Endodermal cell (in vitro differentiated cells): ENCODE measurements at regions not wholly inside any gene's neighbourhood (a gene's known extent, or its start where the extent isn't known, plus 50 kb on each side); places are given as distances from the start of the nearest gene placed in this dataset.

Experiments used
- DNase-seq: peaks from one replicate; pipeline ENCODE4 v3.0.0-alpha.2; 2017
- H3K27ac ChIP-seq: 2 replicates; pipeline ENCODE4 v1.5.1; 2013; ENCODE audit warnings: mild to moderate bottlenecking, low read depth, low read length, moderate library complexity
- H3K27me3 ChIP-seq: 2 replicates; pipeline ENCODE4 v1.6.1; 2013; ENCODE audit warnings: mild to moderate bottlenecking, low read length, moderate library complexity; ENCODE audit not compliant: insufficient read depth, control insufficient read depth, poor library complexity, severe bottlenecking
- H3K36me3 ChIP-seq: 2 replicates; pipeline ENCODE4 v1.7.0; 2013; ENCODE audit warnings: mild to moderate bottlenecking, low read length, moderate library complexity; ENCODE audit not compliant: control insufficient read depth, insufficient read depth
- H3K4me1 ChIP-seq: one replicate; pipeline ENCODE4 v1.7.0; 2013; ENCODE audit warnings: low read length; ENCODE audit not compliant: control insufficient read depth, insufficient read depth
- H3K4me3 ChIP-seq: 2 replicates; pipeline ENCODE4 v1.5.1; 2013; ENCODE audit warnings: mild to moderate bottlenecking, low read length, moderate library complexity
- H3K9ac ChIP-seq: 2 replicates; pipeline ENCODE4 v1.6.1; 2013; ENCODE audit warnings: mild to moderate bottlenecking, low read length, moderate library complexity; ENCODE audit not compliant: poor library complexity, severe bottlenecking; ENCODE audit errors: extremely low read depth
- H3K9me3 ChIP-seq: 2 replicates; pipeline ENCODE4 v1.6.1; 2013; ENCODE audit warnings: mild to moderate bottlenecking, low read length, moderate library complexity; ENCODE audit not compliant: control insufficient read depth
- H3K27ac Mint-ChIP-seq: 2 replicates; pipeline ENCODE4 v1.8.0; 2020; ENCODE audit warnings: mixed read lengths
- H3K27me3 Mint-ChIP-seq: 2 replicates; pipeline ENCODE4 v1.8.0; 2021; ENCODE audit warnings: mild to moderate bottlenecking, mixed read lengths; ENCODE audit not compliant: insufficient read depth
- H3K36me3 Mint-ChIP-seq: 2 replicates; pipeline ENCODE4 v1.8.0; 2020; ENCODE audit warnings: low read depth, mixed read lengths
- H3K4me1 Mint-ChIP-seq: 2 replicates; pipeline ENCODE4 v1.8.0; 2020; ENCODE audit warnings: mixed read lengths
- H3K4me3 Mint-ChIP-seq: 2 replicates; pipeline ENCODE4 v1.8.0; 2020; ENCODE audit warnings: mild to moderate bottlenecking, moderate library complexity, mixed read lengths
- H3K9me3 Mint-ChIP-seq: 2 replicates; pipeline ENCODE4 v1.8.0; 2020; ENCODE audit warnings: mild to moderate bottlenecking, mixed read lengths
- CTCF ChIP-seq: fragments of 200-600 bp; sonication (generic); conservative IDR thresholded peaks from 2 replicates; pipeline ENCODE4 v1.5.0; 2021; ENCODE audit warnings: antibody characterized with exemption, mild to moderate bottlenecking
- WGBS, 2 experiments: methylation state at CpG; one replicate each; pipeline versions ENCODE4 v1.1.5 to v1.1.7; 2013; ENCODE audit warnings: missing lambda C conversion rate in 2 of 2, mixed read lengths in 1 of 2; ENCODE audit not compliant: insufficient coverage in 1 of 2, insufficient read length in 1 of 2; 5-methylcytosine and 5-hydroxymethylcytosine counted together

GRCh38 chr2:140041239-140041638 lies 1261.0 kb upstream of the NXPH2 start:
- H3K4me3 Mint-ChIP-seq: no peak overlapping the region
- peaks cover 26% of the 10 kb centered on the region for H3K9me3 Mint-ChIP-seq
- no peak for DNase-seq
- Histone ChIP-seq H3K4me1 (no peaks in the 10 kb centered on the region), H3K4me3 (no peak overlapping the region), H3K27me3 (no peaks in the 10 kb centered on the region), H3K9ac (no peak overlapping the region), H3K27ac (no peak overlapping the region), H3K36me3 (no peaks in the 10 kb centered on the region), H3K9me3 (peaks cover 7% of the 10 kb centered on the region)
- H3K36me3 Mint-ChIP-seq: no peaks in the 10 kb centered on the region
- no peak overlapping the region for H3K27ac Mint-ChIP-seq
- no peaks in the 10 kb centered on the region for H3K27me3 Mint-ChIP-seq
- no peaks in the 10 kb centered on the region for H3K4me1 Mint-ChIP-seq
- no peak for TF ChIP-seq CTCF
- WGBS, 2 experiments: 83 to 91% methylated on average over 1 of the region's 1 CpG

- no peaks in the 10 kb centered on the region for H3K36me3 Mint-ChIP-seq
- DNase-seq: no peak
- WGBS, 2 experiments: 100% methylated on average over 1 of the region's 2 CpGs; no CpG with 5 or more reads in 1 of the 2 experiments
- Histone ChIP-seq H3K9ac (no peak overlapping the region), H3K9me3 (peaks cover 3% of the 10 kb centered on the region), H3K4me1 (no peaks in the 10 kb centered on the region), H3K4me3 (no peak overlapping the region), H3K27ac (no peak overlapping the region), H3K36me3 (no peaks in the 10 kb centered on the region), H3K27me3 (no peaks in the 10 kb centered on the region)
- H3K27me3 Mint-ChIP-seq: no peaks in the 10 kb centered on the region
- no peak overlapping the region for H3K27ac Mint-ChIP-seq
- TF ChIP-seq CTCF: no peak
- H3K9me3 Mint-ChIP-seq: peaks cover 25% of the 10 kb centered on the region
- H3K4me1 Mint-ChIP-seq: peaks cover 11% of the 10 kb centered on the region
- H3K4me3 Mint-ChIP-seq: no peak overlapping the region
Measured at GRCh38 chr2:140033638-140034037, 1253.4 kb upstream of the NXPH2 start.

- Histone ChIP-seq H3K27me3 (no peaks in the 10 kb centered on the region), H3K9ac (no peak overlapping the region), H3K4me1 (no peaks in the 10 kb centered on the region), H3K9me3 (no peaks in the 10 kb centered on the region), H3K36me3 (no peaks in the 10 kb centered on the region), H3K27ac (no peak overlapping the region), H3K4me3 (no peak overlapping the region)
- no peaks in the 10 kb centered on the region for H3K36me3 Mint-ChIP-seq
- H3K27me3 Mint-ChIP-seq: no peaks in the 10 kb centered on the region
- no peaks in the 10 kb centered on the region for H3K9me3 Mint-ChIP-seq
- DNase-seq: no peak
- WGBS, 2 experiments: 100% methylated on average over 1 of the region's 1 CpG; no CpG with 5 or more reads in 1 of the 2 experiments
- H3K4me3 Mint-ChIP-seq: no peak overlapping the region
- peaks cover 10% of the 10 kb centered on the region for H3K4me1 Mint-ChIP-seq
- TF ChIP-seq CTCF: no peak
- no peak overlapping the region for H3K27ac Mint-ChIP-seq
Measured at GRCh38 chr2:140027966-140028365, 1247.8 kb upstream of the NXPH2 start.
